HFF-Myc (cell line): ENCODE measurements at regions not wholly inside any gene's neighbourhood (a gene's known extent, or its start where the extent isn't known, plus 50 kb on each side); places are given as distances from the start of the nearest gene placed in this dataset.

Source experiments
- DNase-seq: peaks from one replicate; pipeline ENCODE4 v3.0.0-alpha.2; 2011; ENCODE audit warnings: low read depth; ENCODE audit errors: extremely low read depth
- H3K4me3 ChIP-seq: replicated peaks from 2 replicates; pipeline ENCODE4 v1.5.1; 2011; ENCODE audit warnings: low read depth, mild to moderate bottlenecking, control low read depth, low read length
- CTCF ChIP-seq: IDR thresholded peaks from 2 replicates; pipeline ENCODE4 v1.5.1; 2012; ENCODE audit warnings: mild to moderate bottlenecking, low read depth, low read length, control low read depth; ENCODE audit errors: missing control alignments

- H3K4me3 ChIP-seq = no peak overlapping the region
- DNase-seq = no peak
- no peak for TF ChIP-seq CTCF
Observed at GRCh38 chr7:12080006-12080405, 131.1 kb upstream of the TMEM106B start.

GRCh38 chr7:12085516-12085915, 125.6 kb upstream of the TMEM106B start:
- H3K4me3 ChIP-seq = no peak overlapping the region
- no peak for DNase-seq
- TF ChIP-seq CTCF = no peak

GRCh38 chr7:12089951-12090756, 120.9 kb upstream of the TMEM106B start:
- no peak overlapping the region for H3K4me3 ChIP-seq
- no peak for DNase-seq
- no peak for TF ChIP-seq CTCF

- no peak overlapping the region for H3K4me3 ChIP-seq
- no peak for TF ChIP-seq CTCF
Observed at GRCh38 chr7:12090757-12091221, 120.3 kb upstream of the TMEM106B start.

GRCh38 chr7:12091231-12091630, 119.9 kb upstream of the TMEM106B start:
- no peak for TF ChIP-seq CTCF
- no peak overlapping the region for H3K4me3 ChIP-seq
- DNase-seq = no peak

More at GRCh38 chr7:12090757-12091221, 120.3 kb upstream of the TMEM106B start:
- DNase-seq = no peak

- DNase-seq = no peak
- no peak for TF ChIP-seq CTCF
Observed at GRCh38 chr7:12092499-12093130, 118.5 kb upstream of the TMEM106B start.

More at GRCh38 chr7:12092499-12093130, 118.5 kb upstream of the TMEM106B start:
- H3K4me3 ChIP-seq = no peak overlapping the region
